PFSK-1 (cell line): ENCODE measurements at regions not wholly inside any gene's neighbourhood (a gene's known extent, or its start where the extent isn't known, plus 50 kb on each side); places are given as distances from the start of the nearest gene placed in this dataset.

Experiments
- FOXP2 ChIP-seq: optimal IDR thresholded peaks from 2 replicates; pipeline ENCODE3; 2011; ENCODE audit warnings: borderline replicate concordance, control low read depth, inconsistent platforms; ENCODE audit not compliant: insufficient read depth; ENCODE audit errors: extremely low read length, extremely low read depth
- POLR2AphosphoS5 ChIP-seq: IDR thresholded peaks from 2 replicates; pipeline ENCODE4 v1.6.1; 2012; ENCODE audit warnings: low read depth, mild to moderate bottlenecking, control low read depth, low read length, moderate library complexity
- REST ChIP-seq, 2 experiments: IDR thresholded peaks; 2 replicates each; pipeline versions ENCODE4 v1.6.1 to v1.8.0; 2011 to 2012; ENCODE audit warnings: low read depth in 2 of 2, low read length in 2 of 2, control low read depth in 1 of 2, inconsistent platforms in 1 of 2, mild to moderate bottlenecking in 1 of 2, moderate library complexity in 1 of 2; ENCODE audit not compliant: insufficient read depth in 1 of 2
- SIN3A ChIP-seq: IDR thresholded peaks from 2 replicates; pipeline ENCODE4 v1.6.1; 2012; ENCODE audit warnings: mild to moderate bottlenecking, low read length, moderate library complexity, borderline replicate concordance; ENCODE audit not compliant: insufficient read depth
- TAF1 ChIP-seq: IDR thresholded peaks from 2 replicates; pipeline ENCODE4 v1.6.1; 2012; ENCODE audit warnings: low read length, control low read depth, borderline replicate concordance; ENCODE audit not compliant: insufficient read depth

- TF ChIP-seq TAF1 (no peak), SIN3A (no peak), REST (IDR thresholded peaks at IDR 0.05; ENCODE audit: insufficient read depth in 1 of 2, low read depth in 2 of 2, low read length in 2 of 2) (no peak), POLR2AphosphoS5 (no peak), FOXP2 (no peak)
Measured at GRCh38 chr1:244284641-244285156, 167.0 kb downstream of the ADSS2 start.

- no peak for TF ChIP-seq FOXP2
- no peak for TF ChIP-seq TAF1
- no peak for TF ChIP-seq SIN3A
- TF ChIP-seq REST (IDR thresholded peaks at IDR 0.05; ENCODE audit: insufficient read depth in 1 of 2, low read depth in 2 of 2, low read length in 2 of 2): no peak
- TF ChIP-seq POLR2AphosphoS5: no peak
Measured at GRCh38 chr1:244286341-244286740, 165.4 kb downstream of the ADSS2 start.

- TF ChIP-seq FOXP2 (no peak), TAF1 (no peak), POLR2AphosphoS5 (no peak), SIN3A (no peak), REST (IDR thresholded peaks at IDR 0.05; ENCODE audit: insufficient read depth in 1 of 2, low read depth in 2 of 2, low read length in 2 of 2) (no peak)
Measured at GRCh38 chr1:244287726-244288125, 164.0 kb downstream of the ADSS2 start.

- TF ChIP-seq SIN3A (no peak), TAF1 (no peak), REST (IDR thresholded peaks at IDR 0.05; ENCODE audit: insufficient read depth in 1 of 2, low read depth in 2 of 2, low read length in 2 of 2) (no peak)
Measured at GRCh38 chr1:244288663-244289062, 163.0 kb downstream of the ADSS2 start.

GRCh38 chr1:244289991-244290785 lies 161.5 kb downstream of the ADSS2 start:
- TF ChIP-seq TAF1 (no peak), SIN3A (no peak), REST (IDR thresholded peaks at IDR 0.05; ENCODE audit: insufficient read depth in 1 of 2, low read depth in 2 of 2, low read length in 2 of 2) (no peak), FOXP2 (no peak), POLR2AphosphoS5 (no peak)
